Posterior vena cava (tissue), 2 donors: ENCODE measurements at regions not wholly inside any gene's neighbourhood (a gene's known extent, or its start where the extent isn't known, plus 50 kb on each side); places are given as distances from the start of the nearest gene placed in this dataset.

Experiments
- DNase-seq: peaks from one replicate; pipeline ENCODE4 v3.0.0-alpha.2; 2020; ENCODE audit warnings: low spot score
- intact Hi-C, 2 donors: fragments of 100-400 bp; cut with DNase I; formaldehyde crosslinking; loops; one replicate each; pipeline versions ENCODE4 v1.14.1 to v1.14.2; 2022 to 2023
- donor health status: DM: yes; HTN: yes; CAD: no.
- donor health status: DM: yes; HTN: yes; CAD: no.

DNA sequence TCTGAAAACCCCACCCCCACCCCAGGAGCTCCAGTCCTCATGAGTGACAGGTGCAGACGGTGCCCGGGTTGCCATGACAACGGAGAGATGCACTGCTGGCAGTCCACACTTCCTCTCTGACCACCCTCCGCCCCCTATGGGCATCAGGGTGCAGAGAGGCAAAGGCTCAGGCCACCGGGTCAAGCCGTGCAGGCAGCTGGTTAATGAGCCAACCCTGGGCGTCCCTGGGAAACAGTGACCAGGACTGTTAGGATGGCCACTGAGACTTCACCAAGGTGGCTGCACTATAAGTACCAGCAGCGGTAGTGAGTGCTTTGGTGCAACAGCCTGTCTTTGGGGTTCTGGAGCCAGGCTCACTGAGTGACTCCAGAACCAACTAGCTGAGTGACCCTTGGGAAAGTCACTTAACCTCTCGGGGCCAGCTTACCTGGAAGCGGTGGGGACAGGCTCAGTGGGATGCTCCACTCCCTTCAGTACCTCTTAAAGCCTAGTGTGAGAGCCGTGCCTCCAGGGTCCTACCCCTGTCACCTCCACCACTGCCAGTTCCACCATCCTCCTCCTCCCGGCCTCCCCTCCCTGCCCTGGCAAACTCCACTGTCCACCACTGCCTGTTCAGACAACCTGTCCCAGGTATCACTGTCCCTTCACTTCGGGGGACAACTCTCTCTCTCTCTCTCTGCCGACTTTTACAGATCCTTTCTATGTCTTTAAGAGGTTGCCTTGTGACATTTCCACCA, 121.0 kb upstream of the PRR20G start:
- peak; percentile 71 for DNase-seq
- intact Hi-C loops: no loop called here

DNA sequence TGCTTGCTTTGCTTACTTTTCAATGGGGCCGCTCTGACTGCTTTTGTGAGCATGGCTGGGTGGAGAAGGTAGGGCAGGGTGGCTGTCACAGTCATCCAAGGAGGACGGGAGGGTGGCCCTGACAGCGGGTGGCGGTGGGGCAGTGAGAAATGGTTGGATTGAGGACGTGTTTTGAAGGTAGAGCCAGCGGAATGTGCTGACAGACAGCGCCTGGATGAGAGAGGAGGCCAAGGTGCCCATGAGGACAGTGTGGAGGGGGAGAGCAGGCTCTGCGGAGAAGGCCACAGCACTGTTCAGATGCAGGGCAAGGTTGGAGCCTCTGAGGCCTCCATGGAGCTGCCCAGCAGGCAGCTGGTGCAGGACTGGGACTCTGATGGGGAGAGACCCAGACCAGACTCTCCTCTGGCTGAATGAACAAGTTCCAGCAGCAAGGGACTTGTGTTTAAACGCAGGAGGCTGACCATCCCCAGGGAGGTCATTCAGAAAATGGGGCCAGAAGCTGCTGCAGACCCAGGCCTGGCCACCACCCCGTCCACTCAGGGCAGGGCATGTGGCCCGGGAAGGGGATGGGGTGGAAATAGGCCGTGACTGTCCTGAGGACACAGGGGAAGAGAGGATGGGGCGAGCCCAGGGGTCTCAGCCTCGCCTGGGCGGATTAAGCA, 120.3 kb upstream of the PRR20G start:
- DNase-seq: peak; percentile 57
- intact Hi-C loops: no loop called here

DNA sequence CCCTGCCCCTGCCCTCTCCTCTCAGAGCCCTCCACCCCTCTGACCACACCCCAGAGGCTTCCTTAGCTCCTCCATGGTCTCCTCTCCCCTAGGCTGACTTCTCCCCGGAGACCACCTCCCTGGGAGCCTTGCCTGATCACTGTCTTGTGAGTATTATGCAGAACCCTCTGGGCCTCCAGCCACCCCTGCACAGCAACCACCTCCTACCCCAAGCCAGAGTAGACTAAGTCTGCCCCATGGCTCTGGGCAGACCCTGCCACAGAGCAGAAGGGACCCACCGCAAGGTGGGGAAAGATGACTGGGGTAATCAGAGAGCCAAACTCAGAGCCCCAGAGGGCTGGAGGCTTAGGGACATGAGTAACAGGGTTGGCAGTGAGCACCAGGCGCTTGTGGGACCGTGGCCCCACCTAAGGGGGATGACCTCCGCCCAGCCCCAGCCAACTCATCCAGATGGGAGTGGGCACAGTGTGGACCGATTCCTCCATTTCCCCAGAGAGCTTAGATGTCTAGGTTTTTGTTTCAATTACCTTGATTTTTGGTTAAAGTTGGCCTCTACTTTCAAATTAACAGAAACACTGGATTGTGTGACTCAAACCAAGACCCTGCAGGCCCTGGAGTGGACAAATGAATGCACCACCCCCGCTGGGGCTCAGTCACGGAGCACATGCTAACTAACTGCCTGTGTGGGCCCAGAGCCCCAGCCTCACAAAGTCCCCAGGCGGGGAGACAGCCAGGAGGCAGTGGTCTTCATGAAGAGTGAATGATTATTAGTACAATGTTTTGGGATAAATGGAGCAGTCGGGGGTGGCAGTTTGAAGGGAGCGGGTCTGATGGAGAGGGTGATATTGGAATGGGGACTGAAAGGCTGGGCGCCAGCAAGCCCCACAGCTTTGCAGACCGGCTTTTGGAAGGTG, 119.4 kb upstream of the PRR20G start:
- DNase-seq: no peak
- intact Hi-C loops: no loop called here

DNA sequence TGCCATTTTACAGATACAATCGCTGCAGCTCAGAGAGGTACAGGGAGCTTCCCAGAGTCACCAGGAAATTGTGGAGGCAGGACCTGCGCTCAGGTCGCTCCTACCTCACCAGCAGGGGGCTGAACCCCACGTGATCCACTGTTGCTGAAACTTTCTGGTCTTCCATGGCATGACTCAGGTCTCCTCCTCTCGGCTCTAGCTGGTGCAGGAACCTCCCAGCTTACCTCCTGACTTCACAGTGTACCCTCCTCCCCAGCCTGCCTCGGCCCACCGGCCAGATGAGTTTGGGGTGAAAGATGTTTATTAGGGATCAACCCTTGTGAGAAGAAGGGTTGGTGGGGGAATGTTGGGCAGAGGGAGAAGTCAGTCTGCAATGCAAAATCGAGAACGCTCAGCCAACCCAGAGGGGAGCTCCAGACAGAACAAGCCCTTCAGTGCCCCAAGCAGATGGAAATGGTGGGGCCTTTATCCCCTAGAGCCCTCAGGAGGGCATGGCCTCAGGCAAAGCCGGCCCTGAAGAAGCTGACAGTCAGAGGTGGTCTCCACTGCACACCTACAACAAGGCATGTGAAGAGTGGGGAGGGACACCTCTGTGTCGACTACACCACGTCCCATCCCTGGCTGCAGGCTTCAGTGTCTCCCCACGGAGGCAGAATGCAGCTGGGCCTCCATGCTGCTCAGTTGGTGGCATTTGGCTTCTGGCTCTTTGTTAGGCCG, 118.6 kb upstream of the PRR20G start:
- no peak for DNase-seq
- intact Hi-C loops: no loop called here

DNA sequence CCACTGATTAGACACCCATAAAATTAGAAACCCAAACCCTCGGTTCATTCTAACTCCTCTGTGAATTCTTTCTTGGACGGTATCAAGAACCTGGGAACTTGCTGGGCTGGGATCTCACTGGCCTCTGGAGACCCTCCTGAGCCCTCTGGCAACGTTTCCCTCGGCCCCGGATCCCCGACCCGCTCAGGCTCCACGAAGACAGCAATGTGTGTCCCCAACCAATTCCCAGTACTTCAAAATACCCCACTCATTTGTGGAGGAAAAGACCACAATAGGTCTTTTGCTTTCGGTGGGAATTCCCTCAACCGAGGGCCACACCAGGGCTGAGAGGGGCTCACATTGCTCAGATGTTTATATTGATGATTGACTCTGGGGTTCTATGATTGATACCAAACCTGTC, 117.9 kb upstream of the PRR20G start:
- DNase-seq: no peak
- intact Hi-C loops: no loop called here

DNA sequence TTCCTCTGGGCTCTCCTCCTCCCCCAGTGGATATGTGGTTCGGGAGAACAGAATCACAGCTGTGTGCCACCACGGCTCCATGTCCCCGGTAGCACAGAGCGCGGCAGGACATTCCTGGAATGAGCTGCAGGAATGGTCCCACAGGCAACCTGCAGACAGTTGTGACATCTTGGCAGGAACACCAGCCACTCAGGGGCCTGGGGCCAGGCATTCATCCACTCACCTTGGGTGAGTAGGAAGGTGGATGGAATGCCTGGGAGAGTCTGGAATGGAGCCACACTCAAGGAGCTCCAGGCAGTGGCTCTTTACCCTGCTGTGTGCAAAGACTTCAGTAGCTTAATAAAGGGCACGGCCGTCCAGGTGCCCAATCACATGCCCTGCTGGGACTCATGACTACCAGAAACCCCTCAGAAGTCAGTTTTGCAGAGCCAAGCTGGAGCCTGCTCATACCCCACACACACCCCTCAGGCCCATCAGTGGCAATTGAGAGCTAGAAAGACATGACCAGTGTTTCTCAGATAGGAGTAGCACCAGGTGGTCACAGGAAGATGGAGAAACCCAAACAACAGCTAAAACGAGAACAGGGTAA, 117.3 kb upstream of the PRR20G start:
- no peak for DNase-seq

DNA sequence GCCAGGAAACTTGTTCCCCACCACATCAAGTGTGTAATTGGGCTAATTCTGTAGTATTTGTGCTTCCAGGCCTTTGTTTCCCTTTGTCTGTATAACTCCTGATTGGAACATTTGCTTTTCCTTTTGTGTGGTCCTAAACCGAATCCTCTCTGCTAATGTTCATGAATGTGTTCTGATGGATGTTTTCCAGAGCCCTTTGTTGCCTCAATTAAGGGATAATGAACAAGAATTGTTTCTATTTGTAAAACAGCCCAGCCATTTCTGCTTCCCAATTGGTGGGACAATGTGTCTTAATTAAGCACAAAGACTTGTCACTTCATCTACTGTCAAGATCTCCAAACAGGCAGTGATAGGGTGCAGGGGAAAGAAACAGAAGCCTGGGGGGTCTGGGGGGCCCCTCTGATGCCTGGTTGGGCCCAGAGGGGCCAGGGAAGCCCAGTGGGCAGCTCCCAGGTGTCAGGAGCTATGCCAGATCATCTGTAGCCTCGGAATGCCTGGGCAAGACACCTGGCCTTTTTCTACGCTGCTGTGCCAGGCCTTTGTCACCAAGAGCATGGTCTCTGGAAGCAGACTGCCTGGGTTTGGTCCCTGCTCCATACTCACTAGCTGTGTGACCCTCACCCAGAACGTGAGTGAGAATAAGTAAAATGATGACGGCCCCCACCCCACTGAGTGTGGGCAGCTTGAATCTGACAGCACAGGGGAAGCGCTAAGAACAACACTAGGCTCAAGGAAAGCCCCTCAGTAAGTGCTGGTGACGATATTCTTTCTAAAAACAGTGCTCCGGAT, 116.6 kb upstream of the PRR20G start:
- intact Hi-C loops: no loop called here
- no peak for DNase-seq

More for the DNA sequence above, 117.3 kb upstream of the PRR20G start:
- intact Hi-C loops: no loop called here

DNA sequence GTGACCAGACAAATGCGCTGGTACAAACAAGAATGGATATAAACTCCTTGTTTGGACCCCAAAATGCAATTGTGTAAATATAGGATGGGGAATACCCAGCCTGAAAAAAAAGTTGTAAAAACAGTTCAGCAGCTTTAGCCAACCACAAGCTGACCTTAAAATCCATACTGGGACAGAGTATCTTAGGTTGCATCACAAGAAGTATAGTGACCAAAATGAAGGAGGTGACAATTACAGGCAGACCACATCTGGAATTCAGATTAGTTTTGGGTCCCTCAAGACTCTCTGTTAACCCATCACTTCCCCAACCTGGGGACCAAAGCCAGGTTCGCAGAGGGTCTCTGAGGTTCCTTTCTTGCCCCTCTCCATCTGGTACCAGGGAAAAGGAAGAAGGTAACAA, 115.9 kb upstream of the PRR20G start:
- intact Hi-C loops: no loop called here
- DNase-seq: no peak

DNA sequence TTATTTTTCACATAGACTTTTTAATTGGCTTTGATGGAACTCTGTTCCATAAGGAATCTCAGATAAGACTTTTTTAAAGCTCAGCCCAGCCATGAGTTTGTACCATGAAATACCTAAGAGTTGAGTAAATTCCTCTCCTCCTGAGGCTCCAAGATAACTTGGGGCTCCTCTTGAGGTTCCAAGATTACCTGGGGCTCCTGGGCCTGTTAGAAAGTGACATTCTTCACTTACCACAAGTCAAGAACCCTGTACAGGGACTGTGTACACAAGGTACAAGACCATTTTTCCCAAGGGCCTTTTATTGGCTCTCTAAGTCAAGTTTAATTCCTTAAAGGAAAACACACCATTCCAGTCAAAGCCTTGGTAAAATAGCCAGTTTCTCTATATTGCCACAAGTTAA, 111.3 kb upstream of the PRR20G start:
- DNase-seq: no peak
- intact Hi-C loops: no loop called here

DNA sequence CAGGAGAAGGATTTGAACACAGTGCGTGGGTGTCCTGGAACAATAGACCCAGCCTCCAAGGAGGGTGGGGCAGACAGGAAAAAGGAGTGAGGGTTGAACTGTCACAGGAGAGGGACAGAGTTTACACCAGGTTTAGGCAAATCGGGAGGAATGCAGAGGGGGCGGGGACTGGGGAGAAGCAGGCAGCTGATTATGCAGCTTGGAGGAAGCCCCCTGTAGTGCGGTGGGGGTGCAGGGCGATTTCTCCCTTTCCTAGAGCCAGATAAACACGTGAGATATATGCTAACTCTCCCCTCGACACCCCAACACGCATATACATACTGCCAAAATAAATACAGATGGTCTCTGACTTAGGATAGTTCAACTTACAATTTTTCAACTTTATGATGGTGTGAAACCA, 108.6 kb upstream of the PRR20G start:
- peak; percentile 58 for DNase-seq
- intact Hi-C loops: no loop called here

DNA sequence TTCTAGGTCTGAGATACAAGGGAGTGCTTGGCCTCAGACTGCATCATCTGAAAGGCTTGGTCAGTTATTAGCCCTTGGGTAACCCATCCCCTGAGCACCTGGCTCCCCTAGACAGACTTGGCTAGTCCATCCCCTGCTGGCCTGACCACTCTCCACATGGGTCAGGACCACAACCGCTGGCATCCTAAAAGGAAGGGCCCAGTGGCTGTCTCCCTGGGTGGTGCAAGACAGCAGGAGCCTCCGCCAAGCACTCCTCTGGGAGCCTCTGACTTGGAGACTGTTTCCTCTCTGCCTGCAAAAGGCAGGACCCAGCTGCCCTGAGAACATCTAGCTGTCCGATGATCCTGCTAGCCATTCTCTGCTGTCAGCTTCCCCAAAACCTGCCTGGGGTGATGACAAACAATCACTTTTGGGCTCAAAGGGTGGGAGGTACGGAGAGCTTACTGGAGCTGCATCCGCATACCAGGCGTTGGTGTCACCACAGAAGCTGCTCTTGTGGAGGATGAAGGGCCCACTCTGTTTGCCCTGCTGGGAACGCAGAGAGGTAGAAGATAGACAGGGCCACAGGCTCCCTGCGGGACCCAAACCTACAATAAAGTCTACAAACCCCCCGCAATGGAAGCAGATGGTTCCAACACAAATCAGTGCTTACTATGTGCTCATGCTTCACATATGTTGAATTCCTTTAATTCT, 108.0 kb upstream of the PRR20G start:
- DNase-seq: peak; percentile 56
- intact Hi-C loops: no loop called here

DNA sequence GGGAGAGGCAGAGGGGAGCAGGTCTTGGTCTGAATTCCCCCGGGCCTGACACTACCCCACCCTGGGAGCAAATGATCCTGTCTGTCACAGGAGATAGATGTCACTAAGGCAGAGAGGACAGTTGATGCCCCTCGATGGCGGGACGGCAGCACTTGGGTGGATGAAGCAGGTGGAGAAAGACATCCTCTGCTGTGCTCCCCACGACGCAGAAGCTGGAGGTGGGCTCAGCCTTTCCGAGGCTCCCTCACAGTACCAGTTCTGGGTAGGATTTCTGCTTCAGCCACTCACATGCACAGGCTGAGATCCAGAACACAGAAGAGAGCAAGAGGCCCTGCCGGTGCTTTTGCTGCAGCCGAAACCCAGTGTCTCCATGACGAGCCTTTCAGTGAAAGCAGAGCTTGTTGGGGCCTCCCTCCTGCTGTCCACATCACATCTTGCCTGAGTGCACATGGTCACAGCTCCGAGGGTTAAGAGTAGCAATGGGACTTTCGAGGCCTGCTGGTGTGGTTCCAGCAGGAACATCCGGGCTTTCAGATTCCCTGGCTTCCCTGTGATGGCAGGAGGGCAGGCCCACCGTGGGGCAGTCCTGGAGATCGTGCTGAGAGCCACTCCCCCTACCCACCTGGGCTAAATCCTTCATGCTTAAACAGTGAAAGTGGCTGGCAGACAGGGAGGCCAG, 107.3 kb upstream of the PRR20G start:
- peak; percentile 58 for DNase-seq
- intact Hi-C loops: loop anchor here in 1 of 2 donors (1.0 kb wide), 1 partner anchor 31 kb away; no protein-coding TSS in a partner anchor

DNA sequence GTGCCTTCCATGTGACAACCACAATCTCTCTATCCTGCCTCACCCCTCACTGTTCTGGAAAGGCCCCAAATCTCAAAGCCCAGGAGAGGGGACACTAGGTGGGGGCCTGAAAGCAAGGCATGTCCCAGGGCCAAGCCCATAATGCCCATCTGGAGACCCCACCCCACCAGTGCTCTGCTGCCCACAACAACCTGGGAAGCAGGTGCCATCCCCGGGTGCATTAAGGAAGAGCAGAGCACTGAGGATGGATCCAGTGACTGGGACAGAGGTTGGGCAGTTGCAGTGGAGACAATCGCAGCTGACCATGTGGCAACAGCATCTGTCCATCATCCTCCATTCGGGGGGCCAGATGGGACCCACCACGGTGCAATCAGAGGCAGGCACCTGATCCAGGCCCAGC, 106.2 kb upstream of the PRR20G start:
- intact Hi-C loops: loop anchor here in 1 of 2 donors (1.0 kb wide), 1 partner anchor 30 kb away; no protein-coding TSS in a partner anchor

DNA sequence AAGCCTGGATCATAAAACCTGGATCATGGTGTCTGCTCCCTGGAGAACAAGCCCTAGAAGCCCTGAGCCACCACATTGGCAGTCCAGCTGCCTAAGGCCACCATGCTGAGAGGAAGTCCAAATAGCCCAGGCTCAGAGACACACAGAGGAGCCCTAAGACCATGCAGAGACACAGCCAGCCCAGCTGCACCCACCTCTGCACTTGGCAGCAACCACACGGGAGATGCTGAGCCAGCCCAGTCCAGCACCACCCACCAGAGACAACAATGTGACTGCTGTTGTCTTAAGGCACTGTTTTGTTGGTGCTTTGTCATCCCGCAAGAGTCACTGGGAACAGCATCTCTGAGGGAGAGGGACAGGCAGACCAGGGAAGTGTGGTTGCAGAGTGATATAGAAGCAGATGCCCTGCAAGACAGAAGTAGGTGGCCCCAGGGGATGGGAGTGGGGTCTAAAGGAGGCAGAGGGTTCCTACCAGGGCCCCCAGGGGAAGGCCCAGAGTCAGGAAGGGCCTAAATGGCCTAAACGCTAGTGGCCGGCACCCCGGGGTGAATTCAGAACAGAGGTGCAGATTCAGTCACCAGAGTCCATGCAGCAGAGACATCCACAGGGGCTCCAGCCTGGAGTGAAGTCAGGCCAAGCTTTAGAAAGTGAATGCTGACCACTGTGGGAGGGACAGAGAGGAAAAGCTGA, 105.4 kb upstream of the PRR20G start:
- intact Hi-C loops: no loop called here
- peak; percentile 66 for DNase-seq

More for the DNA sequence above, 106.2 kb upstream of the PRR20G start:
- DNase-seq: peak; percentile 34

DNA sequence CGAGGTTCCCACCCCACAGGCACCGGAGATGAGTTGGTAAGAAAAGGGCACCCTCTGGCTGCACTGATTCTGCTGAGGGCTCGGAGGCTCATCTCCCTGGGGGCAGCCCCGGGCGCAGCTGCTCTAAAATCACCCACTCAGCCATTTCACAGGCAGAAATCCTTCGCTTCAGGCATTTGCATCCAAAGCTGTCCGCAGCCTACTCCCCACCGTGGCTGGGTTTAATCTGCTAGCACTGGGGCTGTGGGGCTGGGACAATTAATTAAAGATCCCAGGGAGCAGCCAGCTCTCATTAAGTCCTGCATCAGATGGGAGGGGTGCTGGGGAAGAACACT, 104.3 kb upstream of the PRR20G start:
- intact Hi-C loops: no loop called here
- no peak for DNase-seq

DNA sequence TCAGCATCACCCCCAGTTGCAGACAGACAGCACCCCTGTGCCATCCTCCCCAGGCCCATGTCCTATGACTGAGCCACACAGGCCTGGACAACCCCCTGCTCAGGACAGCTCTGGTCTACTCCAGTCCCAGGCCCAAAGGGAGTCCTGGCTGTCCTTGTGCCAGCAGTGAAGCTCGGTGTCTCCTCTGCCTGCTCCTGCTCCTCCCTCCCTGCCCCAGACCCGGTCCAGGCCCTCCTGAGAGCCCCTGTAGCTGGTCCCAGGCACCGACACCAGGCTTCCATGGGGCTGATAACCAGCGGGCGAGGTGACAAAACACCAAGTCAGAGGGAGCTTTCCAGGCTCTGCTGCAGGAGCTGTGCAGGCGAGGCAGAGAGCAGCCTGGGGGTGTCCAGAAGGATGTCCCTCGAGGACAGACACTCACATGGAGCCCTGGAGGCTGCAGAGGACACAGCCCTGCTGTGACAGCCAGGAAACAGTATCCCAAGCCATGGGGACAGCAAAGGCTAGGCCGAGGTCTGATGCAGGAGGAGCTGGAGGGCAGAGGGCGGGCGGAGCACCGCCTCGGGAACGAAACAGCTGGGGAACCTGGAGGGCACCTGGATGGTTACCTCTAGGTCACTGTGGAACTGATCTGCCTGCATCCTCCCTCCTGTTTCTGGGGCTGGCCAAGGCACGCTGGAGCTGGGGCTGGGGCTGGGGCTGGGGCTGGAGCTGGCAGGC, 103.8 kb upstream of the PRR20G start:
- DNase-seq: no peak
- intact Hi-C loops: no loop called here
